NOMO-1 treated with dmso at 0.1 percent for 144 hours (cell line): ENCODE measurements at regions not wholly inside any gene's neighbourhood (a gene's known extent, or its start where the extent isn't known, plus 50 kb on each side); places are given as distances from the start of the nearest gene placed in this dataset.

Experiments
- DNase-seq: peaks from one replicate; lab custom pipeline; 2025; ENCODE audit not compliant: unreplicated experiment; lab: John Stamatoyannopoulos, UW

- no peak for DNase-seq
Observed at GRCh38 chr12:19896534-19896933, 457.2 kb downstream of the AEBP2 start.

- DNase-seq, result no peak
Observed at GRCh38 chr12:19897900-19898408, 458.7 kb downstream of the AEBP2 start.

GRCh38 chr12:19901841-19902240, 462.5 kb downstream of the AEBP2 start:
- no peak for DNase-seq

- no peak for DNase-seq
Observed at GRCh38 chr12:19904819-19905218, 463.5 kb upstream of the PDE3A start.

- DNase-seq, result peak; percentile 90
Observed at GRCh38 chr12:19908830-19909229, 459.5 kb upstream of the PDE3A start.

GRCh38 chr12:19909418-19909817, 458.9 kb upstream of the PDE3A start:
- peak; percentile 39 for DNase-seq

- DNase-seq, result no peak
Observed at GRCh38 chr12:19910681-19911080, 457.7 kb upstream of the PDE3A start.

GRCh38 chr12:19912991-19913390, 455.3 kb upstream of the PDE3A start:
- DNase-seq, result no peak

GRCh38 chr12:19915392-19916195, 452.7 kb upstream of the PDE3A start:
- DNase-seq, result no peak

- DNase-seq, result no peak
Observed at GRCh38 chr12:19916196-19916753, 452.1 kb upstream of the PDE3A start.

- peak; percentile 14 for DNase-seq
Observed at GRCh38 chr12:19916974-19917373, 451.4 kb upstream of the PDE3A start.

GRCh38 chr12:19921716-19922115, 446.6 kb upstream of the PDE3A start:
- peak; percentile 13 for DNase-seq

- no peak for DNase-seq
Observed at GRCh38 chr12:19922717-19923116, 445.6 kb upstream of the PDE3A start.

GRCh38 chr12:19924360-19924759, 444.0 kb upstream of the PDE3A start:
- DNase-seq, result no peak

GRCh38 chr12:19925841-19926240, 442.5 kb upstream of the PDE3A start:
- no peak for DNase-seq

GRCh38 chr12:19926266-19926665, 442.1 kb upstream of the PDE3A start:
- no peak for DNase-seq

GRCh38 chr12:19927661-19928060, 440.7 kb upstream of the PDE3A start:
- DNase-seq, result no peak

GRCh38 chr12:19932413-19932812, 435.9 kb upstream of the PDE3A start:
- no peak for DNase-seq

GRCh38 chr12:19933924-19934323, 434.4 kb upstream of the PDE3A start:
- no peak for DNase-seq

- no peak for DNase-seq
Observed at GRCh38 chr12:19937161-19937560, 431.2 kb upstream of the PDE3A start.

- DNase-seq, result no peak
Observed at GRCh38 chr12:19938031-19938430, 430.3 kb upstream of the PDE3A start.

GRCh38 chr12:19938491-19938890, 429.8 kb upstream of the PDE3A start:
- no peak for DNase-seq

GRCh38 chr12:19940267-19940666, 428.1 kb upstream of the PDE3A start:
- DNase-seq, result no peak
